Liver (tissue), 8 donors: ENCODE measurements at regions not wholly inside any gene's neighbourhood (a gene's known extent, or its start where the extent isn't known, plus 50 kb on each side); places are given as distances from the start of the nearest gene placed in this dataset.

Experiments used
- DNase-seq: peaks from one replicate; pipeline ENCODE4 v3.0.0-alpha.2; 2017; ENCODE audit warnings: low spot score
- H3K27ac ChIP-seq, 2 donors: one replicate each; pipeline ENCODE4 v1.7.0; 2013; ENCODE audit warnings: inconsistent platforms in 2 of 2, low read length in 2 of 2, control low read depth in 1 of 2, low read depth in 1 of 2, mild to moderate bottlenecking in 1 of 2
- H3K27me3 ChIP-seq, 4 donors: one replicate each; pipeline versions ENCODE4 v1.6.1 to v1.7.0; 2013; ENCODE audit warnings: low read length in 3 of 4, inconsistent platforms in 1 of 4, mild to moderate bottlenecking in 1 of 4, moderate library complexity in 1 of 4; ENCODE audit not compliant: control insufficient read depth in 4 of 4, insufficient read depth in 4 of 4
- H3K36me3 ChIP-seq, 4 donors: one replicate each; pipeline versions ENCODE4 v1.6.1 to v1.7.0; 2013; ENCODE audit warnings: low read length in 3 of 4, mild to moderate bottlenecking in 3 of 4, low read depth in 1 of 4, moderate library complexity in 1 of 4; ENCODE audit not compliant: control insufficient read depth in 4 of 4, insufficient read depth in 3 of 4
- H3K4me1 ChIP-seq, 4 donors: one replicate each; pipeline versions ENCODE4 v1.6.1 to v1.7.0; 2013; ENCODE audit warnings: low read length in 3 of 4, mild to moderate bottlenecking in 3 of 4, moderate library complexity in 1 of 4; ENCODE audit not compliant: control insufficient read depth in 4 of 4, insufficient read depth in 4 of 4
- H3K4me3 ChIP-seq, 3 donors: one replicate each; pipeline versions ENCODE4 v1.6.1 to v1.7.0; 2013; ENCODE audit warnings: low read length in 3 of 3, control low read depth in 1 of 3, low read depth in 1 of 3, mild to moderate bottlenecking in 1 of 3
- H3K9ac ChIP-seq, 2 donors: one replicate each; pipeline ENCODE4 v1.7.0; 2013; ENCODE audit warnings: low read length in 2 of 2, mild to moderate bottlenecking in 2 of 2, moderate library complexity in 2 of 2, control low read depth in 1 of 2, low read depth in 1 of 2
- H3K9me3 ChIP-seq, 4 donors: one replicate each; pipeline versions ENCODE4 v1.6.1 to v1.7.0; 2013; ENCODE audit warnings: low read length in 3 of 4; ENCODE audit not compliant: control insufficient read depth in 4 of 4
- ATF3 ChIP-seq: IDR thresholded peaks from 2 replicates; pipeline ENCODE4 v1.6.1; 2016; ENCODE audit warnings: antibody characterized with exemption
- CTCF ChIP-seq: fragments of 150-350 bp; IDR thresholded peaks from 2 replicates; pipeline ENCODE4 v1.5.1; 2017; ENCODE audit warnings: improper control_type of control experiment, low read depth, low read length; ENCODE audit not compliant: missing input control
- FOXA1 ChIP-seq: IDR thresholded peaks from 2 replicates; pipeline ENCODE4 v1.6.1; 2016; ENCODE audit warnings: antibody characterized with exemption
- FOXA2 ChIP-seq: IDR thresholded peaks from 2 replicates; pipeline ENCODE4 v1.6.1; 2016; ENCODE audit warnings: antibody characterized with exemption
- GABPA ChIP-seq, 2 donors: IDR thresholded peaks in 1 of 2; conservative IDR thresholded peaks in 1 of 2; 2 replicates each; pipeline ENCODE4 v1.6.1; 2016; ENCODE audit warnings: antibody characterized with exemption in 2 of 2, mild to moderate bottlenecking in 1 of 2, moderate library complexity in 1 of 2
- HNF4G ChIP-seq: IDR thresholded peaks from 2 replicates; pipeline ENCODE4 v1.6.1; 2016; ENCODE audit warnings: antibody characterized with exemption
- JUND ChIP-seq, 2 donors: IDR thresholded peaks; 2 replicates each; pipeline ENCODE4 v1.6.1; 2016; ENCODE audit warnings: antibody characterized with exemption in 2 of 2
- MAX ChIP-seq: IDR thresholded peaks from 2 replicates; pipeline ENCODE4 v1.6.1; 2016; ENCODE audit warnings: antibody characterized with exemption
- NR2F2 ChIP-seq: IDR thresholded peaks from 2 replicates; pipeline ENCODE4 v1.6.1; 2016; ENCODE audit warnings: antibody characterized with exemption
- RXRA ChIP-seq, 2 donors: IDR thresholded peaks; 2 replicates each; pipeline ENCODE4 v1.6.1; 2017 to 2018; ENCODE audit warnings: antibody characterized with exemption in 2 of 2, mild to moderate bottlenecking in 1 of 2
- SP1 ChIP-seq: IDR thresholded peaks from 2 replicates; pipeline ENCODE4 v1.6.1; 2018; ENCODE audit warnings: antibody characterized with exemption, mild to moderate bottlenecking
- TAF1 ChIP-seq: conservative IDR thresholded peaks from 2 replicates; pipeline ENCODE4 v1.6.1; 2016; ENCODE audit warnings: antibody characterized with exemption, mild to moderate bottlenecking
- YY1 ChIP-seq: IDR thresholded peaks from 2 replicates; pipeline ENCODE4 v1.6.1; 2016; ENCODE audit warnings: antibody characterized with exemption, mild to moderate bottlenecking
- WGBS: extraction: QIAGEN DNeasy Blood & Tissue Kit; methylation state at CpG from one replicate; pipeline ENCODE4 v1.1.7; 2013; 5-methylcytosine and 5-hydroxymethylcytosine counted together
- donor health status: healthy.
- donor health status: healthy.
- donor health status: healthy.
- donor health status: healthy.
- donor health status: healthy.

- TF ChIP-seq JUND (IDR thresholded peaks at IDR 0.05), result no peak
Observed at GRCh38 chr5:17114233-17114632, 103.2 kb upstream of the BASP1 start (continued).

GRCh38 chr5:17114715-17115599 lies 102.5 kb upstream of the BASP1 start:
- TF ChIP-seq CTCF (no peak), HNF4G (no peak), ATF3 (no peak), SP1 (no peak), RXRA (IDR thresholded peaks at IDR 0.05) (no peak), GABPA (IDR thresholded peaks at IDR 0.05 in 1 of 2, conservative IDR thresholded peaks at IDR 0.05 in 1 of 2) (no peak), YY1 (no peak)
- DNase-seq, result no peak
- Histone ChIP-seq H3K4me3 (no peak overlapping the region), H3K36me3 (no peaks in the 10 kb centered on the region), H3K27me3 (no peaks in the 10 kb centered on the region), H3K9ac (no peak overlapping the region), H3K9me3 (no peaks in the 10 kb centered on the region), H3K27ac (no peak overlapping the region), H3K4me1 (no peaks in the 10 kb centered on the region)
- 73% methylated on average over 6 of the region's 6 CpGs for WGBS

GRCh38 chr5:17115855-17116254 lies 101.6 kb upstream of the BASP1 start:
- Histone ChIP-seq H3K36me3 (no peaks in the 10 kb centered on the region), H3K27me3 (no peaks in the 10 kb centered on the region), H3K27ac (no peak overlapping the region), H3K4me3 (no peak overlapping the region), H3K4me1 (no peaks in the 10 kb centered on the region), H3K9me3 (no peaks in the 10 kb centered on the region), H3K9ac (no peak overlapping the region)
- no peak for TF ChIP-seq MAX
- TF ChIP-seq RXRA (IDR thresholded peaks at IDR 0.05), result no peak
- no peak for TF ChIP-seq YY1
- no peak for TF ChIP-seq FOXA1
- no peak for TF ChIP-seq TAF1
- TF ChIP-seq HNF4G, result no peak
- TF ChIP-seq ATF3, result no peak
- no peak for TF ChIP-seq JUND (IDR thresholded peaks at IDR 0.05)
- no peak for TF ChIP-seq CTCF
- TF ChIP-seq NR2F2, result no peak
- TF ChIP-seq FOXA2, result no peak
- no peak for DNase-seq
- WGBS, result 65% methylated on average over 3 of the region's 3 CpGs
